HCT116 (cell line): ENCODE measurements at regions not wholly inside any gene's neighbourhood (a gene's known extent, or its start where the extent isn't known, plus 50 kb on each side); places are given as distances from the start of the nearest gene placed in this dataset.

Experiments
- CEBPB ChIP-seq: IDR thresholded peaks from 2 replicates; pipeline ENCODE4 v1.6.1; 2012; ENCODE audit warnings: low read depth
- CTCF ChIP-seq, 3 experiments: fragments of 200-600 bp in 1 of 3; sonication (generic) in 1 of 3; IDR thresholded peaks in 2 of 3; conservative IDR thresholded peaks in 1 of 3; 2 replicates each; pipeline ENCODE4 v1.5.1; 2012 to 2017; ENCODE audit warnings: low read depth in 2 of 3, low read length in 2 of 3, antibody characterized with exemption in 1 of 3, borderline replicate concordance in 1 of 3, control low read depth in 1 of 3, mild to moderate bottlenecking in 1 of 3, mixed read lengths in 1 of 3, mixed run types in 1 of 3, moderate library complexity in 1 of 3; ENCODE audit not compliant: insufficient read depth in 1 of 3
- ELF1 ChIP-seq: IDR thresholded peaks from 2 replicates; pipeline ENCODE4 v1.6.1; 2012; ENCODE audit warnings: low read depth, borderline replicate concordance
- EZH2 ChIP-seq: fragments of 200-600 bp; sonication (generic); IDR thresholded peaks from 2 replicates; pipeline ENCODE4 v1.6.1; 2017; ENCODE audit warnings: antibody characterized with exemption, mixed run types
- EZH2phosphoT487 ChIP-seq: fragments of 200-600 bp; IDR thresholded peaks from 2 replicates; pipeline ENCODE4 v1.6.1; 2018; ENCODE audit warnings: antibody characterized with exemption, borderline replicate concordance
- MAX ChIP-seq: IDR thresholded peaks from 2 replicates; pipeline ENCODE4 v1.6.1; 2012
- POLR2A ChIP-seq: IDR thresholded peaks from 2 replicates; pipeline ENCODE4 v1.7.0; 2011; ENCODE audit warnings: borderline replicate concordance; ENCODE audit not compliant: insufficient read depth, insufficient read length; ENCODE audit errors: extremely low read depth
- RAD21 ChIP-seq: IDR thresholded peaks from 2 replicates; pipeline ENCODE4 v1.6.1; 2012; ENCODE audit warnings: low read depth, mild to moderate bottlenecking
- SIN3A ChIP-seq: IDR thresholded peaks from 2 replicates; pipeline ENCODE4 v1.6.1; 2012; ENCODE audit warnings: low read depth
- SP1 ChIP-seq: IDR thresholded peaks from 2 replicates; pipeline ENCODE4 v1.6.1; 2012; ENCODE audit warnings: low read depth
- TCF7L2 ChIP-seq: IDR thresholded peaks from 2 replicates; pipeline ENCODE4 v1.7.0; 2011; ENCODE audit warnings: borderline replicate concordance, inconsistent platforms; ENCODE audit not compliant: insufficient read depth, insufficient read length; ENCODE audit errors: extremely low read depth
- YY1 ChIP-seq: IDR thresholded peaks from 2 replicates; pipeline ENCODE4 v1.6.1; 2011; ENCODE audit warnings: low read length, low read depth, moderate library complexity, mild to moderate bottlenecking; ENCODE audit not compliant: insufficient replicate concordance; ENCODE audit errors: extremely low read depth
- ZNF274 ChIP-seq: fragments of 200-500 bp; sonication (Bioruptor generic); IDR thresholded peaks from 2 replicates; pipeline ENCODE4 v1.6.1; 2014; ENCODE audit warnings: mild to moderate bottlenecking, low read depth, low read length, inconsistent platforms
- TF ChIP-seq, protein P1 (sequence below): IDR thresholded peaks from 2 replicates; pipeline ENCODE4 v1.6.1; 2012; ENCODE audit warnings: low read depth

GRCh38 chr4:19009881-19010280, 988.3 kb upstream of the LCORL start:
- no peak for TF ChIP-seq POLR2A
- TF ChIP-seq EZH2, result no peak
- TF ChIP-seq, protein P1, sequence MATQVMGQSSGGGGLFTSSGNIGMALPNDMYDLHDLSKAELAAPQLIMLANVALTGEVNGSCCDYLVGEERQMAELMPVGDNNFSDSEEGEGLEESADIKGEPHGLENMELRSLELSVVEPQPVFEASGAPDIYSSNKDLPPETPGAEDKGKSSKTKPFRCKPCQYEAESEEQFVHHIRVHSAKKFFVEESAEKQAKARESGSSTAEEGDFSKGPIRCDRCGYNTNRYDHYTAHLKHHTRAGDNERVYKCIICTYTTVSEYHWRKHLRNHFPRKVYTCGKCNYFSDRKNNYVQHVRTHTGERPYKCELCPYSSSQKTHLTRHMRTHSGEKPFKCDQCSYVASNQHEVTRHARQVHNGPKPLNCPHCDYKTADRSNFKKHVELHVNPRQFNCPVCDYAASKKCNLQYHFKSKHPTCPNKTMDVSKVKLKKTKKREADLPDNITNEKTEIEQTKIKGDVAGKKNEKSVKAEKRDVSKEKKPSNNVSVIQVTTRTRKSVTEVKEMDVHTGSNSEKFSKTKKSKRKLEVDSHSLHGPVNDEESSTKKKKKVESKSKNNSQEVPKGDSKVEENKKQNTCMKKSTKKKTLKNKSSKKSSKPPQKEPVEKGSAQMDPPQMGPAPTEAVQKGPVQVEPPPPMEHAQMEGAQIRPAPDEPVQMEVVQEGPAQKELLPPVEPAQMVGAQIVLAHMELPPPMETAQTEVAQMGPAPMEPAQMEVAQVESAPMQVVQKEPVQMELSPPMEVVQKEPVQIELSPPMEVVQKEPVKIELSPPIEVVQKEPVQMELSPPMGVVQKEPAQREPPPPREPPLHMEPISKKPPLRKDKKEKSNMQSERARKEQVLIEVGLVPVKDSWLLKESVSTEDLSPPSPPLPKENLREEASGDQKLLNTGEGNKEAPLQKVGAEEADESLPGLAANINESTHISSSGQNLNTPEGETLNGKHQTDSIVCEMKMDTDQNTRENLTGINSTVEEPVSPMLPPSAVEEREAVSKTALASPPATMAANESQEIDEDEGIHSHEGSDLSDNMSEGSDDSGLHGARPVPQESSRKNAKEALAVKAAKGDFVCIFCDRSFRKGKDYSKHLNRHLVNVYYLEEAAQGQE, result no peak
- no peak for TF ChIP-seq CTCF (IDR thresholded peaks at IDR 0.05 in 2 of 3, conservative IDR thresholded peaks at IDR 0.05 in 1 of 3; ENCODE audit: borderline replicate concordance in 1 of 3, insufficient read depth in 1 of 3, low read depth in 2 of 3, low read length in 2 of 3)
- TF ChIP-seq SP1, result no peak
- TF ChIP-seq SIN3A, result no peak
- TF ChIP-seq RAD21, result no peak
- TF ChIP-seq MAX, result no peak
- no peak for TF ChIP-seq TCF7L2
- TF ChIP-seq ZNF274, result no peak
- no peak for TF ChIP-seq CEBPB
- TF ChIP-seq EZH2phosphoT487, result no peak
- TF ChIP-seq ELF1, result no peak
- no peak for TF ChIP-seq YY1
